ENCODE measurements at regions not wholly inside any gene's neighbourhood (a gene's known extent, or its start where the extent isn't known, plus 50 kb on each side); places are given as distances from the start of the nearest gene placed in this dataset.

GRCh38 chr4:185914583-185915199, 102.7 kb upstream of the SORBS2 start (continued):
- peak; percentile 37 for TF ChIP-seq PRDM1 (tag by site-specific recombination; IDR thresholded peaks at IDR 0.05)
- peak; percentile 90 for TF ChIP-seq IKZF3 (tag by site-specific recombination; IDR thresholded peaks at IDR 0.05)
- peak; percentile 95 for TF ChIP-seq SP7 (tag by site-specific recombination; IDR thresholded peaks at IDR 0.05)
- no peak for TF ChIP-seq ZNF560 (tag by site-specific recombination; IDR thresholded peaks at IDR 0.05; ENCODE audit: borderline replicate concordance)
- peak; percentile 94 for TF ChIP-seq ZSCAN23 (tag by site-specific recombination; IDR thresholded peaks at IDR 0.05)
- no peak for TF ChIP-seq ZNF48 (tag by site-specific recombination; IDR thresholded peaks at IDR 0.05)
- no peak for TF ChIP-seq ZBTB11 (tag by site-specific recombination; conservative IDR thresholded peaks at IDR 0.05; ENCODE audit: low read depth)
- peak; percentile 90 for TF ChIP-seq ZNF394 (tag by site-specific recombination; IDR thresholded peaks at IDR 0.05; ENCODE audit: borderline replicate concordance)
- no peak for TF ChIP-seq ZNF701 (tag by site-specific recombination; IDR thresholded peaks at IDR 0.05)
- TF ChIP-seq ZNF654 (tag by site-specific recombination; IDR thresholded peaks at IDR 0.05; ENCODE audit: low read depth), result peak; percentile 8
- no peak for TF ChIP-seq ZNF585B (tag by site-specific recombination; IDR thresholded peaks at IDR 0.05)
- TF ChIP-seq, protein P1, sequence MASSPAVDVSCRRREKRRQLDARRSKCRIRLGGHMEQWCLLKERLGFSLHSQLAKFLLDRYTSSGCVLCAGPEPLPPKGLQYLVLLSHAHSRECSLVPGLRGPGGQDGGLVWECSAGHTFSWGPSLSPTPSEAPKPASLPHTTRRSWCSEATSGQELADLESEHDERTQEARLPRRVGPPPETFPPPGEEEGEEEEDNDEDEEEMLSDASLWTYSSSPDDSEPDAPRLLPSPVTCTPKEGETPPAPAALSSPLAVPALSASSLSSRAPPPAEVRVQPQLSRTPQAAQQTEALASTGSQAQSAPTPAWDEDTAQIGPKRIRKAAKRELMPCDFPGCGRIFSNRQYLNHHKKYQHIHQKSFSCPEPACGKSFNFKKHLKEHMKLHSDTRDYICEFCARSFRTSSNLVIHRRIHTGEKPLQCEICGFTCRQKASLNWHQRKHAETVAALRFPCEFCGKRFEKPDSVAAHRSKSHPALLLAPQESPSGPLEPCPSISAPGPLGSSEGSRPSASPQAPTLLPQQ (tag by site-specific recombination; IDR thresholded peaks at IDR 0.05), result 0 out of 2 replicates have a peak, but pooled peaks have one; percentile 39
- peak; percentile 72; the same call in 1 of the 2 replicates for TF ChIP-seq ZNF76 (tag by site-specific recombination; IDR thresholded peaks at IDR 0.05; ENCODE audit: borderline replicate concordance, low read depth)
- peak; percentile 43; the same call in 1 of the 2 replicates for TF ChIP-seq ZNF146 (tag by site-specific recombination; IDR thresholded peaks at IDR 0.05)
- no peak for TF ChIP-seq ZNF157 (tag by site-specific recombination; IDR thresholded peaks at IDR 0.05)
- TF ChIP-seq ZNF544 (tag by site-specific recombination; IDR thresholded peaks at IDR 0.05), result no peak
- no peak for TF ChIP-seq ZNF837 (tag by site-specific recombination; IDR thresholded peaks at IDR 0.05)
- TF ChIP-seq KLF7 (tag by site-specific recombination; IDR thresholded peaks at IDR 0.05; ENCODE audit: borderline replicate concordance), result no peak
- TF ChIP-seq ZNF423 (tag by site-specific recombination; IDR thresholded peaks at IDR 0.05), result no peak
- peak; percentile 92; the same call in 1 of the 2 replicates for TF ChIP-seq ZNF391 (tag by site-specific recombination; IDR thresholded peaks at IDR 0.05; ENCODE audit: borderline replicate concordance, low read depth)
- no peak for TF ChIP-seq ZBTB10 (tag by site-specific recombination; IDR thresholded peaks at IDR 0.05)
- no peak for TF ChIP-seq YY1 (tag by site-specific recombination; IDR thresholded peaks at IDR 0.05)
- TF ChIP-seq, protein P2, sequence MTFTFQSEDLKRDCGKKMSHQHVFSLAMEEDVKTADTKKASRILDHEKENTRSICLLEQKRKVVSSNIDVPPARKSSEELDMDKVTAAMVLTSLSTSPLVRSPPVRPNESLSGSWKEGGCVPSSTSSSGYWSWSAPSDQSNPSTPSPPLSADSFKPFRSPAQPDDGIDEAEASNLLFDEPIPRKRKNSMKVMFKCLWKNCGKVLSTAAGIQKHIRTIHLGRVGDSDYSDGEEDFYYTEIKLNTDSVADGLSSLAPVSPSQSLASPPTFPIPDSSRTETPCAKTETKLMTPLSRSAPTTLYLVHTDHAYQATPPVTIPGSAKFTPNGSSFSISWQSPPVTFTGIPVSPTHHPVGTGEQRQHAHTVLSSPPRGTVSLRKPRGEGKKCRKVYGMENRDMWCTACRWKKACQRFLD (tag by site-specific recombination; IDR thresholded peaks at IDR 0.05), result no peak
- TF ChIP-seq, protein P3, sequence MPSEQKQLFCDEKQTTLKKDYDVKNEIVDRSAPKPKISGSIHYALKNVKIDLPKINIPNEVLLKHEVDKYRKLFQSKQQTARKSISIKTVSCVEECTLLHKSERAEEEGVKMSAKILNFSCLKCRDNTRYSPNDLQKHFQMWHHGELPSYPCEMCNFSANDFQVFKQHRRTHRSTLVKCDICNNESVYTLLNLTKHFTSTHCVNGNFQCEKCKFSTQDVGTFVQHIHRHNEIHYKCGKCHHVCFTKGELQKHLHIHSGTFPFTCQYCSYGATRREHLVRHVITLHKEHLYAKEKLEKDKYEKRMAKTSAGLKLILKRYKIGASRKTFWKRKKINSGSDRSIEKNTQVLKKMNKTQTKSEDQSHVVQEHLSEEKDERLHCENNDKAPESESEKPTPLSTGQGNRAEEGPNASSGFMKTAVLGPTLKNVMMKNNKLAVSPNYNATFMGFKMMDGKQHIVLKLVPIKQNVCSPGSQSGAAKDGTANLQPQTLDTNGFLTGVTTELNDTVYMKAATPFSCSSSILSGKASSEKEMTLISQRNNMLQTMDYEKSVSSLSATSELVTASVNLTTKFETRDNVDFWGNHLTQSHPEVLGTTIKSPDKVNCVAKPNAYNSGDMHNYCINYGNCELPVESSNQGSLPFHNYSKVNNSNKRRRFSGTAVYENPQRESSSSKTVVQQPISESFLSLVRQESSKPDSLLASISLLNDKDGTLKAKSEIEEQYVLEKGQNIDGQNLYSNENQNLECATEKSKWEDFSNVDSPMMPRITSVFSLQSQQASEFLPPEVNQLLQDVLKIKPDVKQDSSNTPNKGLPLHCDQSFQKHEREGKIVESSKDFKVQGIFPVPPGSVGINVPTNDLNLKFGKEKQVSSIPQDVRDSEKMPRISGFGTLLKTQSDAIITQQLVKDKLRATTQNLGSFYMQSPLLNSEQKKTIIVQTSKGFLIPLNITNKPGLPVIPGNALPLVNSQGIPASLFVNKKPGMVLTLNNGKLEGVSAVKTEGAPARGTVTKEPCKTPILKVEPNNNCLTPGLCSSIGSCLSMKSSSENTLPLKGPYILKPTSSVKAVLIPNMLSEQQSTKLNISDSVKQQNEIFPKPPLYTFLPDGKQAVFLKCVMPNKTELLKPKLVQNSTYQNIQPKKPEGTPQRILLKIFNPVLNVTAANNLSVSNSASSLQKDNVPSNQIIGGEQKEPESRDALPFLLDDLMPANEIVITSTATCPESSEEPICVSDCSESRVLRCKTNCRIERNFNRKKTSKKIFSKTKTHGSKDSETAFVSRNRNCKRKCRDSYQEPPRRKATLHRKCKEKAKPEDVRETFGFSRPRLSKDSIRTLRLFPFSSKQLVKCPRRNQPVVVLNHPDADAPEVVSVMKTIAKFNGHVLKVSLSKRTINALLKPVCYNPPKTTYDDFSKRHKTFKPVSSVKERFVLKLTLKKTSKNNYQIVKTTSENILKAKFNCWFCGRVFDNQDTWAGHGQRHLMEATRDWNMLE (tag by site-specific recombination; conservative IDR thresholded peaks at IDR 0.05; ENCODE audit: low read depth), result 0 out of 2 replicates have a peak, but pooled peaks have one; percentile 32
- TF ChIP-seq ZNF664 (tag by site-specific recombination; IDR thresholded peaks at IDR 0.05), result peak; percentile 18; the same call in 1 of the 2 replicates
- TF ChIP-seq ZNF660 (tag by site-specific recombination; IDR thresholded peaks at IDR 0.05), result no peak
